KMS-11 (cell line): ENCODE measurements at regions not wholly inside any gene's neighbourhood (a gene's known extent, or its start where the extent isn't known, plus 50 kb on each side); places are given as distances from the start of the nearest gene placed in this dataset.

Experiments used
- H2AFZ ChIP-seq: fragments of 200-600 bp; sonication (generic); 2 replicates; pipeline ENCODE4 v1.6.1; 2016; ENCODE audit warnings: antibody characterized with exemption, mixed run types, low read depth
- H3K27ac ChIP-seq: fragments of 200-600 bp; sonication (generic); 2 replicates; pipeline ENCODE4 v1.6.1; 2016; ENCODE audit warnings: mild to moderate bottlenecking, mixed run types
- H3K27me3 ChIP-seq: fragments of 200-600 bp; sonication (generic); 2 replicates; pipeline ENCODE4 v1.6.1; 2017; ENCODE audit warnings: mild to moderate bottlenecking, low read depth, mixed run types, moderate library complexity; ENCODE audit not compliant: insufficient read depth
- H3K36me3 ChIP-seq: fragments of 200-600 bp; sonication (generic); 2 replicates; pipeline ENCODE4 v1.6.1; 2017; ENCODE audit warnings: mild to moderate bottlenecking, mixed run types; ENCODE audit not compliant: insufficient read depth
- H3K4me1 ChIP-seq: fragments of 200-600 bp; sonication (generic); 2 replicates; pipeline ENCODE4 v1.6.1; 2016; ENCODE audit warnings: mild to moderate bottlenecking, low read depth, mixed run types; ENCODE audit not compliant: poor library complexity, severe bottlenecking
- H3K4me2 ChIP-seq: fragments of 200-600 bp; sonication (generic); 2 replicates; pipeline ENCODE4 v1.7.0; 2016; ENCODE audit warnings: mild to moderate bottlenecking, mixed run types
- H3K4me3 ChIP-seq: fragments of 200-600 bp; sonication (generic); IDR thresholded peaks from 2 replicates; pipeline ENCODE4 v1.6.1; 2017; ENCODE audit warnings: low read depth, low read length, mixed read lengths; ENCODE audit not compliant: insufficient read depth
- H3K79me2 ChIP-seq: fragments of 200-600 bp; sonication (generic); 2 replicates; pipeline ENCODE4 v1.6.1; 2016; ENCODE audit warnings: low read depth, mixed run types; ENCODE audit not compliant: insufficient read depth
- H3K9ac ChIP-seq: fragments of 200-600 bp; sonication (generic); 2 replicates; pipeline ENCODE4 v1.6.1; 2016; ENCODE audit warnings: mild to moderate bottlenecking, mixed run types
- H4K20me1 ChIP-seq: fragments of 200-600 bp; sonication (generic); 2 replicates; pipeline ENCODE4 v1.6.1; 2016; ENCODE audit warnings: mild to moderate bottlenecking, mixed run types; ENCODE audit not compliant: insufficient read depth
- TF ChIP-seq, protein P1 (sequence below): fragments of 200-600 bp; sonication (generic); conservative IDR thresholded peaks from 2 replicates; pipeline ENCODE4 v1.6.1; 2017; ENCODE audit warnings: low read depth, mild to moderate bottlenecking, antibody characterized with exemption, low read length, moderate library complexity, mixed read lengths

DNA sequence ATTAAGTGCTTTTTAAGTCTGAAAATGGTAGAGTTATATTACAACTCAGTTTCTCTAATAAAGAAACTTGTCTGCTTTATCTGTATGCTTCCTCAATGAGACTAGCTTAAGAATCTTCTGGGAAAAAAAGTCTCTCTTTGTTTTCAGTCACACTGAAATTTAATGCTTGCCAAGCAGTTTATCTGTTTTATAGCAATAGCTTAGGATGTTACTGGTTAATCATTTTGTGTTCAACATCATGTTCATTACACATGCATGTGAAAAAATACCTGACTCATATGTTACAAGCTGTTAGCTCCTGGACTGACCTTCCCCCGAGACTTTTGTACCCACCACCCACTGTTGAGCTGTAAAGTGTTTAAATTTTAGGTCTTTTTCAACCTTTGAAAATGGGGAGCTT, 706.2 kb upstream of the CBLB start:
- no peak overlapping the region for H3K27ac ChIP-seq
- no peak overlapping the region for H3K4me3 ChIP-seq
- TF ChIP-seq, protein P1, sequence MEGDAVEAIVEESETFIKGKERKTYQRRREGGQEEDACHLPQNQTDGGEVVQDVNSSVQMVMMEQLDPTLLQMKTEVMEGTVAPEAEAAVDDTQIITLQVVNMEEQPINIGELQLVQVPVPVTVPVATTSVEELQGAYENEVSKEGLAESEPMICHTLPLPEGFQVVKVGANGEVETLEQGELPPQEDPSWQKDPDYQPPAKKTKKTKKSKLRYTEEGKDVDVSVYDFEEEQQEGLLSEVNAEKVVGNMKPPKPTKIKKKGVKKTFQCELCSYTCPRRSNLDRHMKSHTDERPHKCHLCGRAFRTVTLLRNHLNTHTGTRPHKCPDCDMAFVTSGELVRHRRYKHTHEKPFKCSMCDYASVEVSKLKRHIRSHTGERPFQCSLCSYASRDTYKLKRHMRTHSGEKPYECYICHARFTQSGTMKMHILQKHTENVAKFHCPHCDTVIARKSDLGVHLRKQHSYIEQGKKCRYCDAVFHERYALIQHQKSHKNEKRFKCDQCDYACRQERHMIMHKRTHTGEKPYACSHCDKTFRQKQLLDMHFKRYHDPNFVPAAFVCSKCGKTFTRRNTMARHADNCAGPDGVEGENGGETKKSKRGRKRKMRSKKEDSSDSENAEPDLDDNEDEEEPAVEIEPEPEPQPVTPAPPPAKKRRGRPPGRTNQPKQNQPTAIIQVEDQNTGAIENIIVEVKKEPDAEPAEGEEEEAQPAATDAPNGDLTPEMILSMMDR: no peak
- no peaks in the 10 kb centered on the region for H3K79me2 ChIP-seq
- no peaks in the 10 kb centered on the region for H3K27me3 ChIP-seq
- H3K4me2 ChIP-seq: no peak overlapping the region
- no peaks in the 10 kb centered on the region for H4K20me1 ChIP-seq
- no peak overlapping the region for H3K9ac ChIP-seq
- H3K36me3 ChIP-seq: no peaks in the 10 kb centered on the region
- no peak overlapping the region for H2AFZ ChIP-seq
- no peaks in the 10 kb centered on the region for H3K4me1 ChIP-seq

DNA sequence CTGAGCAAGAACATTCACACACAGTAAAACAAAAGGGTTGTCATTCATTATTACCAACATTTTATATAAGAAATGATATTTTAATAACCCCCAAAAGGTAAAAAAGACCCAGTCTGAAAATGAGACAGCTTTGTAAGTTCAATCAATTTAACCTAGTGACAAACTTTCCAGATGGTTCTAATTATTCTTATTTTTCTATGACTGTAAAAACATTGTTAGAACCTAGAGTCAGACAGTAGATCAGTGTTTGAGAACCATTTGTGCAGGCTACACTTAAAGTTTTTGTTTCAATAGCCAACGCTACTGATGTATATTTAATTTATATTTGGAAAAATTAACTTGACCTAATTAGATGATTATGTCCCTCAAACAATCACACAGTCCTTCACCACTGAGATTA, 708.4 kb upstream of the CBLB start:
- H3K9ac ChIP-seq: no peak overlapping the region
- TF ChIP-seq, protein P1: no peak
- no peak overlapping the region for H2AFZ ChIP-seq
- no peak overlapping the region for H3K4me2 ChIP-seq
- H4K20me1 ChIP-seq: no peaks in the 10 kb centered on the region
- H3K4me3 ChIP-seq: no peak overlapping the region
- no peak overlapping the region for H3K27ac ChIP-seq
- no peaks in the 10 kb centered on the region for H3K36me3 ChIP-seq
- H3K4me1 ChIP-seq: no peaks in the 10 kb centered on the region
- H3K27me3 ChIP-seq: no peaks in the 10 kb centered on the region
- no peaks in the 10 kb centered on the region for H3K79me2 ChIP-seq

DNA sequence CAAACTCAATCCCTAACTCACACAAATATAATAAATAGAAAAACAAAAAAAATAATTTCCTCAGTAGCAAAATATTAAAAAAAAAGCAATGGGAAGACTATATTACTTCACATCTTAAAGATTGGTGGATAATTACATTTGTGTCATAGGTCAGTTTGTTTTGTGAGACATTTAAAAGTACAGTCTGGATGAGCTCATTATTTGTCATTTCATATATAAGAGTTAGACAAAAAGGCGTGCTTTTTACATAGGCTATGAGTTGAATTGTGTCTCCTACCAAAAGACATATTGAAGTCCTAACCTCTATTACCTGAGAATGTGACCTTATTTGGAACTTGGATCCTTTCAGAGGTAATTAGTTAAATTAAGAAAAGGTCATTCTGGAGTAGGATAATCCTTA, 710.1 kb upstream of the CBLB start:
- H3K4me1 ChIP-seq: no peaks in the 10 kb centered on the region
- no peaks in the 10 kb centered on the region for H3K36me3 ChIP-seq
- H3K27ac ChIP-seq: no peak overlapping the region
- no peaks in the 10 kb centered on the region for H3K79me2 ChIP-seq
- TF ChIP-seq, protein P1: no peak
- no peak overlapping the region for H3K9ac ChIP-seq
- no peak overlapping the region for H2AFZ ChIP-seq
- H3K4me2 ChIP-seq: no peak overlapping the region
- no peaks in the 10 kb centered on the region for H4K20me1 ChIP-seq
- H3K27me3 ChIP-seq: no peaks in the 10 kb centered on the region
- H3K4me3 ChIP-seq: no peak overlapping the region

DNA sequence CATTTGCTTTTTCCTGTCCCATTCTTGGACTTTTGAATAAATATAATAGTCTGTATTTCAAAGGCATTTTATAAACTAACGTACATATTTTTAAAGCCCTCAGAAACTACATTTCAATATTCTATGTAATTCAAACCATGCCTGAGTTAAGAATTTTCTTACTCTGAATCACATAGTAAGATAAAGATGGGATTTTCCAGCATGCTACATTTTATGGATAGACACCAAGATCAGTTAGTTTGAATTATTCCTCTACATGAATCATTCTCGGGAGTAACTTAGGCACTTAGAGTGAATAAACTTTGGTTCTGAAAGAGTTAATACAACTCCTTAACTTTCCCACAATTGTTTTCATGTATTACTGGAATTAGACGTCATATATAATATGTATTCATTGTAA, 713.3 kb upstream of the CBLB start:
- Histone ChIP-seq H4K20me1 (no peaks in the 10 kb centered on the region), H3K9ac (no peak overlapping the region), H3K4me1 (no peaks in the 10 kb centered on the region), H3K36me3 (no peaks in the 10 kb centered on the region), H3K27ac (no peak overlapping the region), H3K4me2 (no peak overlapping the region), H2AFZ (no peak overlapping the region), H3K79me2 (no peaks in the 10 kb centered on the region), H3K27me3 (no peaks in the 10 kb centered on the region), H3K4me3 (no peak overlapping the region)
- TF ChIP-seq, protein P1: no peak

DNA sequence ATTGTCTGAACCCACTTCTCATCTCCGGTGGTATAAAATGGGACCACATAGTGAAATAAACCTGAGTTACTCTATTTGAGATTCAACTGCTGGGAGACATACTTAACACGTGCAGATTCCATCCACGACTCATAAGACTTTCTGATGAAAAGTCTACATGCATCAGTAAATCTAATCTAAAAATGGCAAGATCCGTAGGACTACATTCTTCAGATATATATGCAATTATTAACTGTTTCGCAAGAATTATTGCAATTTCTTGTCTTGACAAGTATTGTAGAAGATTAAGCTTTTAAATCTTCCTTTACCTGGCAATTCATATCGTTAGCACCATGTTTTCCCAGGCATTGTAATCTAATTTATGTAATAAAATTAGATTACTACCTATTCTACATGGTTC, 718.7 kb upstream of the CBLB start:
- Histone ChIP-seq H2AFZ (no peak overlapping the region), H4K20me1 (no peaks in the 10 kb centered on the region), H3K36me3 (no peaks in the 10 kb centered on the region), H3K79me2 (no peaks in the 10 kb centered on the region), H3K4me1 (peaks cover 3% of the 10 kb centered on the region), H3K27me3 (no peaks in the 10 kb centered on the region), H3K27ac (no peak overlapping the region), H3K4me3 (no peak overlapping the region), H3K4me2 (no peak overlapping the region), H3K9ac (no peak overlapping the region)
- TF ChIP-seq, protein P1: no peak
